NCI-H82 (cell line): ENCODE measurements at regions not wholly inside any gene's neighbourhood (a gene's known extent, or its start where the extent isn't known, plus 50 kb on each side); places are given as distances from the start of the nearest gene placed in this dataset.

Experiments
- DNase-seq: peaks from one replicate; lab custom pipeline; 2025; lab: John Stamatoyannopoulos, UW

- DNase-seq, result no peak
Observed at GRCh38 chr20:11281768-11282167, 608.0 kb upstream of the JAG1 start.

- DNase-seq, result no peak
Observed at GRCh38 chr20:11287126-11287525, 613.3 kb upstream of the JAG1 start.

GRCh38 chr20:11296221-11296620, 621.5 kb upstream of the BTBD3 start:
- no peak for DNase-seq

- DNase-seq, result no peak
Observed at GRCh38 chr20:11296951-11297350, 620.7 kb upstream of the BTBD3 start.

- no peak for DNase-seq
Observed at GRCh38 chr20:11301699-11302098, 616.0 kb upstream of the BTBD3 start.

- no peak for DNase-seq
Observed at GRCh38 chr20:11302436-11302835, 615.3 kb upstream of the BTBD3 start.

GRCh38 chr20:11304795-11305194, 612.9 kb upstream of the BTBD3 start:
- no peak for DNase-seq

GRCh38 chr20:11305406-11305805, 612.3 kb upstream of the BTBD3 start:
- DNase-seq, result no peak

GRCh38 chr20:11311659-11312224, 606.0 kb upstream of the BTBD3 start:
- no peak for DNase-seq

GRCh38 chr20:11315525-11315924, 602.2 kb upstream of the BTBD3 start:
- no peak for DNase-seq

- no peak for DNase-seq
Observed at GRCh38 chr20:11316244-11316643, 601.4 kb upstream of the BTBD3 start.

- no peak for DNase-seq
Observed at GRCh38 chr20:11320033-11320432, 597.7 kb upstream of the BTBD3 start.

GRCh38 chr20:11323816-11324215, 593.9 kb upstream of the BTBD3 start:
- no peak for DNase-seq

GRCh38 chr20:11324990-11325389, 592.7 kb upstream of the BTBD3 start:
- DNase-seq, result no peak

- no peak for DNase-seq
Observed at GRCh38 chr20:11328839-11329238, 588.9 kb upstream of the BTBD3 start.

GRCh38 chr20:11329271-11329670, 588.4 kb upstream of the BTBD3 start:
- no peak for DNase-seq

- no peak for DNase-seq
Observed at GRCh38 chr20:11331096-11331495, 586.6 kb upstream of the BTBD3 start.

GRCh38 chr20:11332381-11332780, 585.3 kb upstream of the BTBD3 start:
- no peak for DNase-seq

- no peak for DNase-seq
Observed at GRCh38 chr20:11333634-11334033, 584.1 kb upstream of the BTBD3 start.

- DNase-seq, result no peak
Observed at GRCh38 chr20:11337361-11338130, 580.1 kb upstream of the BTBD3 start.

- DNase-seq, result no peak
Observed at GRCh38 chr20:11338496-11339306, 579.0 kb upstream of the BTBD3 start.

- no peak for DNase-seq
Observed at GRCh38 chr20:11344939-11345338, 572.8 kb upstream of the BTBD3 start.

GRCh38 chr20:11347738-11348137, 570.0 kb upstream of the BTBD3 start:
- DNase-seq, result no peak
